Activated B cell treated with CpG ODN at 0.5 μM for 24 hours (primary cell): ENCODE measurements at regions not wholly inside any gene's neighbourhood (a gene's known extent, or its start where the extent isn't known, plus 50 kb on each side); places are given as distances from the start of the nearest gene placed in this dataset.

Source experiments
- ATAC-seq: fragments of 200-7000 bp; cut with Tn5 transposase; one replicate; pipeline ENCODE4 v1.10.0; 2021; ENCODE audit warnings: low read depth, mild to moderate bottlenecking, moderate library complexity
- CTCF ChIA-PET: fragments of 350-600 bp; sonication (Branson Sonifier 250); formaldehyde crosslinking; loops from one replicate; lab custom pipeline; 2021; ENCODE audit warnings: antibody characterized with exemption; lab: Charles Lee
- POLR2A ChIA-PET: fragments of 350-600 bp; sonication (Branson Sonifier 250); formaldehyde crosslinking; loops from one replicate; lab custom pipeline; 2021; ENCODE audit warnings: antibody characterized with exemption; lab: Charles Lee
- DNase-seq: peaks from one replicate; pipeline ENCODE4 v3.0.0; 2022
- H3K27ac Mint-ChIP-seq: one replicate; pipeline ENCODE4 v1.8.0; 2020; ENCODE audit warnings: mixed read lengths
- H3K27me3 Mint-ChIP-seq: one replicate; pipeline ENCODE4 v1.8.0; 2021; ENCODE audit warnings: mixed read lengths
- H3K36me3 Mint-ChIP-seq: one replicate; pipeline ENCODE4 v1.8.0; 2021; ENCODE audit warnings: low read depth, mixed read lengths
- H3K4me1 Mint-ChIP-seq: one replicate; pipeline ENCODE4 v1.8.0; 2021; ENCODE audit warnings: mixed read lengths
- H3K4me3 Mint-ChIP-seq: one replicate; pipeline ENCODE4 v1.8.0; 2020; ENCODE audit warnings: mild to moderate bottlenecking, mixed read lengths
- H3K9me3 Mint-ChIP-seq: one replicate; pipeline ENCODE4 v1.8.0; 2020; ENCODE audit warnings: mixed read lengths
- intact Hi-C: fragments of 100-400 bp; cut with micrococcal nuclease; formaldehyde crosslinking; loops from one replicate; pipeline ENCODE4 v1.15.1; 2024
- TF ChIP-seq, protein P1 (sequence below): fragments of 200-600 bp; IDR thresholded peaks from one replicate; pipeline ENCODE4 v1.8.0; 2022; ENCODE audit warnings: antibody characterized with exemption, mild to moderate bottlenecking

GRCh38 chr3:5331567-5332269 is 144.2 kb downstream of the EDEM1 start:
- DNase-seq (no peak), ATAC-seq (no peak)
- Mint-ChIP-seq H3K4me1 (no peaks in the 10 kb centered on the region), H3K27me3 (no peaks in the 10 kb centered on the region), H3K36me3 (no peaks in the 10 kb centered on the region), H3K27ac (no peak overlapping the region), H3K4me3 (no peak overlapping the region), H3K9me3 (no peaks in the 10 kb centered on the region)
- ChIA-PET CTCF (no interaction called here), POLR2A (no interaction called here)
- TF ChIP-seq, protein P1, sequence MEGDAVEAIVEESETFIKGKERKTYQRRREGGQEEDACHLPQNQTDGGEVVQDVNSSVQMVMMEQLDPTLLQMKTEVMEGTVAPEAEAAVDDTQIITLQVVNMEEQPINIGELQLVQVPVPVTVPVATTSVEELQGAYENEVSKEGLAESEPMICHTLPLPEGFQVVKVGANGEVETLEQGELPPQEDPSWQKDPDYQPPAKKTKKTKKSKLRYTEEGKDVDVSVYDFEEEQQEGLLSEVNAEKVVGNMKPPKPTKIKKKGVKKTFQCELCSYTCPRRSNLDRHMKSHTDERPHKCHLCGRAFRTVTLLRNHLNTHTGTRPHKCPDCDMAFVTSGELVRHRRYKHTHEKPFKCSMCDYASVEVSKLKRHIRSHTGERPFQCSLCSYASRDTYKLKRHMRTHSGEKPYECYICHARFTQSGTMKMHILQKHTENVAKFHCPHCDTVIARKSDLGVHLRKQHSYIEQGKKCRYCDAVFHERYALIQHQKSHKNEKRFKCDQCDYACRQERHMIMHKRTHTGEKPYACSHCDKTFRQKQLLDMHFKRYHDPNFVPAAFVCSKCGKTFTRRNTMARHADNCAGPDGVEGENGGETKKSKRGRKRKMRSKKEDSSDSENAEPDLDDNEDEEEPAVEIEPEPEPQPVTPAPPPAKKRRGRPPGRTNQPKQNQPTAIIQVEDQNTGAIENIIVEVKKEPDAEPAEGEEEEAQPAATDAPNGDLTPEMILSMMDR: no peak
- intact Hi-C loops: no loop called here

DNA sequence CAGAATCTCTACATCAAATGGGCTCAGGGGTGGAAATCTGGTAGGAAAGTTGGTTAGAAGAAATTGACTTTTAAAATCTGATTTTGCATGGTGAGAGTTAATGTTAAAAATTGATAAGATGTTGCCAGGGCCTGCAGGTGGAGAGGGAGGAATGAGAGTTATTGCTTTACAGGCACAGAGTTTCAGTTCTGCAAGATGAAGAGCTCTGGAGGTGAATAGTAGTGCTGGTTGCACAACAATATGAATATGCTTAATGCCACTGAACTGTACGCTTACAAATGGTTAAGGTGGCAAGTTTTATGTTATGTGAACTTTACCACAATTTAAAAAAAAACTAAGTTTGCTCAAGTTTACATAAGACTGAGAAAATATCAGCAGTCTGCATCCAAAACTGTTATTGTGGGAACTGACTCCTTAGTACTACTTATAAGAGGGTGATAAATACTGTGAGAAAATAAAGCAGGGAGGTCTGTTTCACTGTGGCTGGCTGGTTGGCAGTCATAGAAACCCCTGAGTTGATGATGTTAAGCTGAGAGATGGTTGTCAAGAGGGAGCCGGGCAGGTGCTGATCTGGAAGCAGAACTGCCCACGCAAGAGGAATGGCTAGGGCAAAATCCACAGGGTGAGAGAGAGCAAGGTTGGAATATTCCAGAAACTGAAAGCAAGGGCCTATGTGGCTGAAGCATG is 144.9 kb downstream of the EDEM1 start:
- DNase-seq (no peak), ATAC-seq (no peak)
- Mint-ChIP-seq H3K27ac (no peak overlapping the region), H3K9me3 (no peaks in the 10 kb centered on the region), H3K4me3 (no peak overlapping the region), H3K4me1 (no peaks in the 10 kb centered on the region), H3K36me3 (no peaks in the 10 kb centered on the region), H3K27me3 (no peaks in the 10 kb centered on the region)
- intact Hi-C loops: no loop called here
- TF ChIP-seq, protein P1: no peak
- ChIA-PET POLR2A (no interaction called here), CTCF (no interaction called here)

DNA sequence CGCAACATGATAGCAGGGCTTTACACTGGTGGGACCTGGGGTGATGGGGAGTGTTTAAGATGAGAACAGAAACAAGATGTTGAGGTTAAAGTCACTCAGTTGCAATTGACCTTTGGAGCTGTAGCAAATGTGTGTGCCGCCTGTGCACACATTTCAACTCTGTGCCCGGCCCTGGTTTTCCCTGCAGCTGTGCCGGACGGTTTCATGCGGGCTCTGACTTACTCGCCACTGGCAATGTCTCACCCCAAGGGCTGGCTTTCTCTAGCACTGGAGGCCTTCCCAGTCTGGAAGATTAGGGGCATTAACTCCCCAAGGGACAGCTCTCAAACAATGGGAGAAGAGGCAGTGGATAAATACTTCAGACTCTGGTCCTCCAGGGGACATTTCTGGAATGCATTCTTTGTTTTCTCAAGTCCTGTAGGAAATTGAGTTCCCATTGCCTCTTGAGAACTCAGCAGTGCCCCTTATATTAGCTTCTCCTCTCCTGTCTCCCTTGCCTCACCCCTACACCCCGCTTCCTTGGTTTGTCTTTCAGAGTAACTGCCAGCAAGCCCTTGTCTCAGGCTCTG is 152.5 kb downstream of the EDEM1 start:
- Mint-ChIP-seq H3K4me1 (no peaks in the 10 kb centered on the region), H3K4me3 (no peak overlapping the region), H3K36me3 (no peaks in the 10 kb centered on the region), H3K27ac (no peak overlapping the region), H3K9me3 (no peaks in the 10 kb centered on the region), H3K27me3 (peaks cover 1% of the 10 kb centered on the region)
- ChIA-PET CTCF (no interaction called here), POLR2A (no interaction called here)
- TF ChIP-seq, protein P1: no peak
- intact Hi-C loops: no loop called here
- ATAC-seq (no peak), DNase-seq (no peak)

DNA sequence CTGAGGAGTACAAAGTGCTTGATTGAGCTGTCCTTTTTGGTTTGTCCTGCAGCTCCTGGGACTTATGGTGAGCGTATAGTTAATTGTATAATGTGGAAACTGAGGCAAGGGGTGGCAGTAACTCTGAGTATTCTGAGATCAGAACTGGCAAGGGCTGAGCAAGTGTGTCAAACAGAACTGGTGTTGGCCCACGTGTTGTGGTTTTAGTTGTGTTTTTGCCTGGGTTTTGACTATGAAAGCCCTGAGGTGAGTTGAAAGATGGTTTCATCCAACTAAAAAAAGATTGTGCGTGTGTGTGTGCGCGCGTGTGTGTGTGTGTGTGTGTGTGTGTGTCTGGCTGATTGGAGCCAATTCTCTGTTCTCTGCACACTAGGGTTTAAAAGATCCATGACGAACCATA is 154.1 kb downstream of the EDEM1 start:
- Mint-ChIP-seq H3K9me3 (no peaks in the 10 kb centered on the region), H3K27ac (no peak overlapping the region), H3K4me1 (no peaks in the 10 kb centered on the region), H3K4me3 (no peak overlapping the region), H3K36me3 (no peaks in the 10 kb centered on the region), H3K27me3 (peaks cover 1% of the 10 kb centered on the region)
- POLR2A ChIA-PET: no interaction called here
- CTCF ChIA-PET: no interaction called here
- ATAC-seq (no peak), DNase-seq (no peak)
- TF ChIP-seq, protein P1: no peak
- intact Hi-C loops: no loop called here

GRCh38 chr3:5343459-5343858 is 156.0 kb downstream of the EDEM1 start:
- H3K4me3 Mint-ChIP-seq: no peak overlapping the region
- TF ChIP-seq, protein P1: no peak
- CTCF ChIA-PET: no interaction called here
- POLR2A ChIA-PET: no interaction called here
- intact Hi-C loops: no loop called here
- no peaks in the 10 kb centered on the region for H3K4me1 Mint-ChIP-seq
- H3K36me3 Mint-ChIP-seq: no peaks in the 10 kb centered on the region
- H3K27ac Mint-ChIP-seq: no peak overlapping the region
- H3K27me3 Mint-ChIP-seq: peaks cover 7% of the 10 kb centered on the region
- ATAC-seq: no peak
- no peaks in the 10 kb centered on the region for H3K9me3 Mint-ChIP-seq
- no peak for DNase-seq
